Type B pancreatic cell (in vitro differentiated cells): ENCODE measurements at regions not wholly inside any gene's neighbourhood (a gene's known extent, or its start where the extent isn't known, plus 50 kb on each side); places are given as distances from the start of the nearest gene placed in this dataset.

Experiments
- DNase-seq: peaks from one replicate; pipeline ENCODE4 v3.0.0; 2021; ENCODE audit warnings: mixed read lengths; ENCODE audit not compliant: unreplicated experiment; ENCODE audit errors: extremely low spot score
- H3K27ac Mint-ChIP-seq: 2 replicates; pipeline ENCODE4 v1.8.0; 2021; ENCODE audit warnings: mild to moderate bottlenecking, mixed read lengths
- H3K27me3 Mint-ChIP-seq: 2 replicates; pipeline ENCODE4 v1.8.0; 2021; ENCODE audit warnings: mixed read lengths
- H3K36me3 Mint-ChIP-seq: 2 replicates; pipeline ENCODE4 v1.8.0; 2021; ENCODE audit warnings: mixed read lengths
- H3K4me1 Mint-ChIP-seq: one replicate; pipeline ENCODE4 v1.8.0; 2021; ENCODE audit warnings: mixed read lengths; ENCODE audit not compliant: unreplicated experiment
- H3K4me3 Mint-ChIP-seq: 2 replicates; pipeline ENCODE4 v1.8.0; 2021; ENCODE audit warnings: mild to moderate bottlenecking, mixed read lengths
- H3K9me3 Mint-ChIP-seq: 2 replicates; pipeline ENCODE4 v1.8.0; 2021; ENCODE audit warnings: mixed read lengths
- CTCF ChIP-seq: fragments of 200-600 bp; sonication (generic); conservative IDR thresholded peaks from 2 replicates; pipeline ENCODE4 v1.5.0; 2021; ENCODE audit warnings: antibody characterized with exemption, mild to moderate bottlenecking

- H3K36me3 Mint-ChIP-seq: no peaks in the 10 kb centered on the region
- H3K4me3 Mint-ChIP-seq: no peak overlapping the region
- no peaks in the 10 kb centered on the region for H3K27me3 Mint-ChIP-seq
- no peaks in the 10 kb centered on the region for H3K4me1 Mint-ChIP-seq
- H3K9me3 Mint-ChIP-seq: peaks cover 4% of the 10 kb centered on the region
- no peak for TF ChIP-seq CTCF
- no peak for DNase-seq
- no peak overlapping the region for H3K27ac Mint-ChIP-seq
Measured at GRCh38 chr15:46213551-46213950, 578.7 kb downstream of the SQOR start.

GRCh38 chr15:46222826-46223225, 588.0 kb downstream of the SQOR start:
- Mint-ChIP-seq H3K27ac (no peak overlapping the region), H3K36me3 (no peaks in the 10 kb centered on the region), H3K9me3 (no peaks in the 10 kb centered on the region), H3K4me3 (no peak overlapping the region), H3K27me3 (peaks cover 4% of the 10 kb centered on the region), H3K4me1 (no peaks in the 10 kb centered on the region)
- no peak for TF ChIP-seq CTCF
- DNase-seq: no peak

GRCh38 chr15:46229263-46229662, 594.4 kb downstream of the SQOR start:
- Mint-ChIP-seq H3K4me1 (no peaks in the 10 kb centered on the region), H3K27ac (no peak overlapping the region), H3K27me3 (no peaks in the 10 kb centered on the region), H3K36me3 (no peaks in the 10 kb centered on the region), H3K9me3 (no peaks in the 10 kb centered on the region), H3K4me3 (no peak overlapping the region)
- no peak for DNase-seq
- TF ChIP-seq CTCF: no peak

- H3K4me1 Mint-ChIP-seq: no peaks in the 10 kb centered on the region
- no peak for TF ChIP-seq CTCF
- DNase-seq: no peak
- no peak overlapping the region for H3K27ac Mint-ChIP-seq
- no peaks in the 10 kb centered on the region for H3K36me3 Mint-ChIP-seq
- H3K27me3 Mint-ChIP-seq: no peaks in the 10 kb centered on the region
- H3K9me3 Mint-ChIP-seq: no peaks in the 10 kb centered on the region
- no peak overlapping the region for H3K4me3 Mint-ChIP-seq
Measured at GRCh38 chr15:46231786-46232185, 597.0 kb downstream of the SQOR start.

- Mint-ChIP-seq H3K27me3 (no peaks in the 10 kb centered on the region), H3K27ac (no peak overlapping the region), H3K36me3 (no peaks in the 10 kb centered on the region), H3K4me1 (no peaks in the 10 kb centered on the region), H3K9me3 (no peaks in the 10 kb centered on the region), H3K4me3 (no peak overlapping the region)
- no peak for TF ChIP-seq CTCF
- no peak for DNase-seq
Measured at GRCh38 chr15:46232471-46232870, 597.6 kb downstream of the SQOR start.

- H3K4me1 Mint-ChIP-seq: no peaks in the 10 kb centered on the region
- TF ChIP-seq CTCF: no peak
Measured at GRCh38 chr15:46242935-46243334, 608.1 kb downstream of the SQOR start.

More at GRCh38 chr15:46242935-46243334, 608.1 kb downstream of the SQOR start:
- Mint-ChIP-seq H3K27ac (no peak overlapping the region), H3K4me3 (no peak overlapping the region), H3K36me3 (no peaks in the 10 kb centered on the region), H3K9me3 (no peaks in the 10 kb centered on the region), H3K27me3 (no peaks in the 10 kb centered on the region)
- no peak for DNase-seq
